GM19438 (cell line): ENCODE measurements at regions not wholly inside any gene's neighbourhood (a gene's known extent, or its start where the extent isn't known, plus 50 kb on each side); places are given as distances from the start of the nearest gene placed in this dataset.
"Not testable (repeated sequence)": the region's sequence is repeated elsewhere in the genome, so short reads cannot be mapped to it uniquely, and the experiment has no call there.

Experiments
- ATAC-seq: cut with Tn5 transposase; IDR thresholded peaks from one replicate; pipeline ENCODE4 v1.9.1; 2021; ENCODE audit warnings: low read depth; ENCODE audit not compliant: unreplicated experiment

DNA sequence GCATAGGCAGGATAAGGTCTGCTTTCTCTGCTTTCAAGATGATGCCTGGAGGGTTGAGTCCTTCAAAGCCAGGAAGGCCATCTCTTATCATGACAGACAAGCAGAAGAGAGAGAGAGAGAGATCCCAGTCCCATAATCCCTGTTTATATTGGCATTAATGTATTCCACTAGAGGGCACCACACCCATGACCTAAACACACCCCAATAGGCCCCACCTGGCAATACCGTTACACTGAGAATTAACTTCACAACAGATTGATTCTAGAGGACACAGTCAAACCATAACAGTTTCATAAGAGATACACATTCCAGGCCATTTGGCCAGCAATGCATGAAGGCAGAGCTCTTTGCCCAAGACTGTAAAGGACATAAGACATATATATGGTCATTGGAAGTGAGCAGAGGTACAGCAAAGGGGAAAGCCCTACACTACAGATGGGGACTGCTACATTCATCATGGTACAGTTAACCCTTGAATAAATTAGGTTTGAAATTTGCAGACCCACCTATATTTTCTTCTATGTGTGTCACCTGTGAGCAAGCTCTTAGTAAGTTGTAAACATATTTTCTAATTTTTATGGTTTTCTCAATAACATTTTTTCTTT lies 1516.1 kb downstream of the RPIA start:
- peak; percentile 78 for ATAC-seq

DNA sequence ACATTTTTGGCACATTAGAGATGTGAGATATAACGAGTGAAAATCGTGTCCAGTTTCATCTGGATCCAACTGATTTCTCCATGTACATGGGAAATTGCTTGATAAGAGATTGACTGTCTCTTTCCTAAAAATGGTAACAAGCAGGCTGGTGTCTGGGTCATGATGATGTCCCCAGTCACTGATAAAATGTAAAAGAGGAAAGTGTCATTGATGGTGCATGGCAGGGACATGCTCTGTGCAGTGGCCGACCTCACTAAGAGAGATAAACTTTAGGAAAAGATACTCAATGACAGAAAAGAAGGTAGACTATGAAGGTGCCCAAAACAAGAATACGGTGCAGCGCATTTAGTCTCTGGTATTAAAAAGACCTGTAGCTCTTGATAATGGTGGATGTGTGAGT lies 1517.5 kb downstream of the RPIA start:
- ATAC-seq = no peak

DNA sequence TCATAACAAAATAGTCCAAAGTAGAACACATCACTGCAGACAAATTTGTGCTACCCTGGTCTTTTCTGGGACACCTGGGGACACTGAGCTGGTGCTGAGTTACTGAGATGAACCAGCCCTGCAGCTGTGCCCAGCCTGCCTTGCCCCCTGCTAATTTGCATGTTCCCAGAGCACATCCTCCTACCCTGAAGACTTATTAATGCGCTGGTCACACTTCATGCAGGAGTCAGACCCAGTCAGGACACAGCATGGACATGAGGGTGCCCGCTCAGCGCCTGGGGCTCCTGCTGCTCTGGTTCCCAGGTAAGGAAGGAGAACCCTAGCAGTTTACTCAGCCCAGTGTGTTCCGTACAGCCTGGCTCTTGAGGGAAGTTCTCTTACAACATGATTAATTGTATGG lies 1518.3 kb downstream of the RPIA start:
- ATAC-seq = no peak

DNA sequence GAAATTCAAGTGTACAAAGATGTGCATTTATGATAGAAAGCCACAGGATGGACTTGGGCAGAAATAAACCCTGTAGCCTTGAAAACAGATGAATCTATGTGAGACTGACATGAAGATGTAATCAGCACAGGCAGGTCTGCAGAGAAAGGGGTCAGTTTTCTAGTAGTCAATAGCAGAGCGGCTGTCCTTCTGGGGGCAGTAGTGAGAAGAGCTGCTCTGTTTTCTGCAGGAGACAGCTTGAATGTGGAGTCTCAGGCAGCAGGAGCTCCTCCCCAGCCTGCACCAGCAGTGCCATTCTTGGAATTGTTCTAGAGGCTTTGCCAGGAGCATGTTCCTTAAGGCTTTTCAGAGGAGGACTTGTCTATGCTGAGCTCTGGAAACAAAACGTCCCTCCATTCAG lies 1524.4 kb downstream of the RPIA start:
- not testable (repeated sequence) for ATAC-seq

- not testable (repeated sequence) for ATAC-seq
These were observed 1525.3 kb downstream of the RPIA start for GRCh38 chr2:90216801-90217200.

GRCh38 chr2:90218534-90218933 lies 1527.1 kb downstream of the RPIA start:
- not testable (repeated sequence) for ATAC-seq

- not testable (repeated sequence) for ATAC-seq
These were observed 1529.3 kb downstream of the RPIA start for GRCh38 chr2:90220623-90221299.

DNA sequence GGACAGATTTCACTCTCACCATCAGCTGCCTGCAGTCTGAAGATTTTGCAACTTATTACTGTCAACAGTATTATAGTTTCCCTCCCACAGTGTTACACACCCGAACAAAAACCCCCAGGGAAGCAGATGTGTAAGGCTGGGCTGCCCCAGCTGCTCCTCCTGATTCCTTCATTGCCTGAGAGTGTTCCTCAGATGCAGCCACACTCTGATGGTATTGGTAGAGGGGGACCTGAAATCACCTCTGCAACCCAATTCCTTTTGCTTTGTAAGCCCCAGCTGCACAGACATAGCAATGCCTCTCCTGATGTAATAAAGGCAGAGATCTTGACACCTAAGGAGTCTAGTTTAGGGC lies 1529.8 kb downstream of the RPIA start:
- no peak for ATAC-seq

DNA sequence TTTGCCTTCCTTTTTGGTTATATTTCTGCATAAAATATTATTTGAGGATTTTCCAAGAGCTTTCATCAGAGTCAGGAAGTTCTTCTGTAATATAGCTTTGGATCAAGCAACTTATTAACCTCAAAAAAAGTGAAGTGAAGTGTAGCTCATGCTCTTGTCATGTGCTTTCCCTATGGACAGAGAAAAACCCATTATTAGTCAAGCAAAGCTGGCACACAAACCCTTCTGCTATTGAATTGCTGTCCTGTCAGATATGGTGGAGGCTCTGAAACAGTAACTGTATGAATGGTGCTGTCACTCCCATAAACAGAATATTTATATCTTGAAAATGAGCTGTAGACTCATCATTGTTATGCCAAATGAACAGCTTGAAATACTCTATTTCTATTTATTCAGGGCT lies 1533.3 kb downstream of the RPIA start:
- not testable (repeated sequence) for ATAC-seq

GRCh38 chr2:90226465-90227072 lies 1535.1 kb downstream of the RPIA start:
- not testable (repeated sequence) for ATAC-seq

- ATAC-seq = not testable (repeated sequence)
These were observed 1539.7 kb downstream of the RPIA start for GRCh38 chr2:90231199-90231598.

- not testable (repeated sequence) for ATAC-seq
These were observed 1544.0 kb downstream of the RPIA start for GRCh38 chr2:90235452-90235851.

- not testable (repeated sequence) for ATAC-seq
These were observed 1546.5 kb downstream of the RPIA start for GRCh38 chr2:90237923-90238361.

DNA sequence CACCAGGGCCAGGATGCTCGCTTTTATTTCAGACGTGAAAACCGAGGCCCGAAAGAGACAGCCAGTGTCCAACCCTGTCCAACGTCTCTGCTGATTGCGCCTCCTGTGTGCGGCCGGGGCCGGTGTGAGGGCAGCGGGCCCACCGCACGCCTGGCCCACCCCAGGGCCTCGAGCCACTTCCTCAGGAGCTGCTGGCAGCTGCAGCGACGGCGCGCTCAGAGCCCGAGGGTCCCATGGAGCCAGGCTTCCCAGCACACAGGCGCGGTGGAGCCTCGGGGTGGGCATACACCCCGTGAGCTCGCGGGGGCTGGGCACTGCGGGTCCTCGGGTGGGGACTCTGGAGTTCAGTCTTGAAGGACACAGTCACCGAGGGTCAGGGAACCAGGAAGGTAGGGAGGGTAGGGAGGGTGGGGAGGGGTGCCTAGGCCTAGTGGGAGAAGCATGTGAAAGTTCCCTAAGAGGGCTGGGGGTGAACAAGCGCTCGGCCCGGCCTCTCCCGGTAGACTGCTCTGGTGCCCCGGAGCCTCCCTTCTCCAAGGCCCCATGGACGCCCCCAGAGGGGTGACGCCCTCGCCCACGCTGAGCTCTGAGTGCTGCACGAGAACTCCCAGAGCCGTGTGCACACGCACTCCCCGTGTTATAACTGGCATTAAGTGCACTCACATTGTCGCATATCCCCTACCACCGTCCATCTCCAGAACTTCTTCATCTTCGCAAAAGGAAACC lies 1547.2 kb downstream of the RPIA start:
- not testable (repeated sequence) for ATAC-seq

GRCh38 chr2:90239769-90240168 lies 1548.3 kb downstream of the RPIA start:
- ATAC-seq = not testable (repeated sequence)

GRCh38 chr2:90244902-90245765 lies 1553.7 kb downstream of the RPIA start:
- ATAC-seq = not testable (repeated sequence)

DNA sequence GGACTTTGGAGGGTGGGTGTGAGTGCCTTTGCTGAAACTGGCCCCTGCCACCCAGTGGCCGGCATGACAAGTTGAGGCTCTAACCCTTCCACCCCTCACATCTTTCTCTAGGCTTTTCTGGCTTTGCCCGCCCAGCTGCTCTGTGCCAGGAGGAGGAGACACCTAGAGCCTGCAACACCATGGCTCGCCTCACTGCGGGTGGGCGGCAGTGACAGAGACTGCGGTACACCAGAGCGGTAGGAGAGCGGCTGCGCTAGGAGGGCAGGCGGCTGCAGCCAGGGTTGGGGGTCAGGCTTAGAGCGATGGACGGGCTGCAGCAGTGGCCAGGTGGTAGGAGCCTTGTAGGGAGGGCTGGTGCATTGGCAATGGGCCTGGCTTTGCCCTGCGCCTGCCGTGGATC lies 1556.9 kb downstream of the RPIA start:
- not testable (repeated sequence) for ATAC-seq

GRCh38 chr2:90250350-90250749 lies 1558.9 kb downstream of the RPIA start:
- not testable (repeated sequence) for ATAC-seq

DNA sequence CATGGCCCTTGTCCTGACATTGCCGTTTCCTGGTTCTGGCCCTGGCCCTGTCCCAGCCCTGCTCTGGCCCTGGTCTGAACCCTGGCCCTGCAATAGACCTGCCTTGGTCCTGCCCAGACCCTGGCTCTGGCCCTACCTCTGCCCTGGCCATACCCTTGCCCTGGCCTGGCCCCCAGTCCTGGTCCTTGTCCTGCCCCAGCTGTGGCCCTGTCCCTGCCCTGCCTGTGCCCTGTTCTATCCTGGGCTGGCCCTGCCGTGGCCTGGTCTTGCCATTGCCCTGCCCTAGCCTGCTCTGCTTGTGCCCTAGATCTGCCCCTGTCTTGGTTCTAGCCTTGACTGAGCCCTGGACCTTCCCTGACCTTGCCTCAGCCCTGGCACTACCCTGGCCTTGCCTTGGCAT lies 1560.1 kb downstream of the RPIA start:
- ATAC-seq = not testable (repeated sequence)

GRCh38 chr2:90253306-90253705 lies 1561.8 kb downstream of the RPIA start:
- not testable (repeated sequence) for ATAC-seq
